Gastroesophageal sphincter (tissue), 4 donors: ENCODE measurements at regions not wholly inside any gene's neighbourhood (a gene's known extent, or its start where the extent isn't known, plus 50 kb on each side); places are given as distances from the start of the nearest gene placed in this dataset.

Experiments used
- ATAC-seq: fragments of 150-250 bp; one replicate; pipeline ENCODE4 v1.9.1; 2016; ENCODE audit warnings: mild to moderate bottlenecking, moderate library complexity
- H3K27ac ChIP-seq, 4 donors: fragments of 200-600 bp; sonication (generic) in 3 of 4; 1 replicate in 3 of 4; 2 replicates in 1 of 4; pipeline ENCODE4 v1.5.1; 2016 to 2019
- H3K27me3 ChIP-seq: fragments of 200-600 bp; sonication (generic); one replicate; pipeline ENCODE4 v1.5.1; 2019
- H3K36me3 ChIP-seq, 2 donors: fragments of 200-600 bp; sonication (generic); one replicate each; pipeline ENCODE4 v1.5.1; 2019; ENCODE audit warnings: control low read depth in 1 of 2
- H3K4me1 ChIP-seq, 3 donors: fragments of 200-600 bp; sonication (generic); 1 replicate in 2 of 3; 2 replicates in 1 of 3; pipeline ENCODE4 v1.5.1; 2016 to 2019; ENCODE audit warnings: control low read depth in 2 of 3
- H3K4me3 ChIP-seq, 2 donors: fragments of 200-600 bp; sonication (generic); one replicate each; pipeline ENCODE4 v1.5.1; 2019; ENCODE audit warnings: mild to moderate bottlenecking in 1 of 2, moderate library complexity in 1 of 2
- H3K9me3 ChIP-seq, 3 donors: fragments of 200-600 bp; sonication (generic); one replicate each; pipeline ENCODE4 v1.5.1; 2017 to 2019; ENCODE audit warnings: control low read depth in 2 of 3
- EP300 ChIP-seq: sonication (generic); formaldehyde crosslinking; IDR thresholded peaks from one replicate; pipeline ENCODE4 v1.6.1; 2017; ENCODE audit warnings: antibody characterized with exemption, mild to moderate bottlenecking
- POLR2A ChIP-seq, 2 donors: fragments of 450-650 bp; IDR thresholded peaks; one replicate each; pipeline ENCODE4 v1.6.1; 2017; ENCODE audit warnings: antibody characterized with exemption in 2 of 2, mild to moderate bottlenecking in 2 of 2, moderate library complexity in 1 of 2
- POLR2AphosphoS5 ChIP-seq: sonication (generic); formaldehyde crosslinking; IDR thresholded peaks from one replicate; pipeline ENCODE4 v1.6.1; 2017; ENCODE audit warnings: antibody characterized with exemption
- WGBS, 2 donors: methylation state at CpG; one replicate each; pipeline ENCODE4 v1.1.5; 2018; ENCODE audit warnings: low coverage in 1 of 2; 5-methylcytosine and 5-hydroxymethylcytosine counted together
- TF ChIP-seq, protein P1 (sequence below), 4 experiments: fragments of 200-600 bp in 2 of 4; fragments of 450-650 bp in 2 of 4; sonication (generic) in 1 of 4; IDR thresholded peaks; one replicate each; pipeline ENCODE4 v1.5.1; 2017 to 2019; ENCODE audit warnings: antibody characterized with exemption in 4 of 4, mild to moderate bottlenecking in 2 of 4, moderate library complexity in 2 of 4

GRCh38 chr6:138598562-138599173, 99.4 kb upstream of the NHSL1 start:
- TF ChIP-seq POLR2AphosphoS5 = no peak
- TF ChIP-seq, protein P1, sequence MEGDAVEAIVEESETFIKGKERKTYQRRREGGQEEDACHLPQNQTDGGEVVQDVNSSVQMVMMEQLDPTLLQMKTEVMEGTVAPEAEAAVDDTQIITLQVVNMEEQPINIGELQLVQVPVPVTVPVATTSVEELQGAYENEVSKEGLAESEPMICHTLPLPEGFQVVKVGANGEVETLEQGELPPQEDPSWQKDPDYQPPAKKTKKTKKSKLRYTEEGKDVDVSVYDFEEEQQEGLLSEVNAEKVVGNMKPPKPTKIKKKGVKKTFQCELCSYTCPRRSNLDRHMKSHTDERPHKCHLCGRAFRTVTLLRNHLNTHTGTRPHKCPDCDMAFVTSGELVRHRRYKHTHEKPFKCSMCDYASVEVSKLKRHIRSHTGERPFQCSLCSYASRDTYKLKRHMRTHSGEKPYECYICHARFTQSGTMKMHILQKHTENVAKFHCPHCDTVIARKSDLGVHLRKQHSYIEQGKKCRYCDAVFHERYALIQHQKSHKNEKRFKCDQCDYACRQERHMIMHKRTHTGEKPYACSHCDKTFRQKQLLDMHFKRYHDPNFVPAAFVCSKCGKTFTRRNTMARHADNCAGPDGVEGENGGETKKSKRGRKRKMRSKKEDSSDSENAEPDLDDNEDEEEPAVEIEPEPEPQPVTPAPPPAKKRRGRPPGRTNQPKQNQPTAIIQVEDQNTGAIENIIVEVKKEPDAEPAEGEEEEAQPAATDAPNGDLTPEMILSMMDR (IDR thresholded peaks at IDR 0.05) = no peak
- H3K9me3 ChIP-seq = no peaks in the 10 kb centered on the region
- ATAC-seq = no peak
- no peak overlapping the region for H3K4me3 ChIP-seq
- H3K36me3 ChIP-seq = no peaks in the 10 kb centered on the region
- H3K27me3 ChIP-seq = no peaks in the 10 kb centered on the region
- no peak overlapping the region for H3K27ac ChIP-seq
- peaks cover 0 to 21% (median 0%) of the 10 kb centered on the region in 3 donors for H3K4me1 ChIP-seq
- WGBS, 2 donors = 95 to 100% methylated on average over 3 of the region's 3 CpGs

DNA sequence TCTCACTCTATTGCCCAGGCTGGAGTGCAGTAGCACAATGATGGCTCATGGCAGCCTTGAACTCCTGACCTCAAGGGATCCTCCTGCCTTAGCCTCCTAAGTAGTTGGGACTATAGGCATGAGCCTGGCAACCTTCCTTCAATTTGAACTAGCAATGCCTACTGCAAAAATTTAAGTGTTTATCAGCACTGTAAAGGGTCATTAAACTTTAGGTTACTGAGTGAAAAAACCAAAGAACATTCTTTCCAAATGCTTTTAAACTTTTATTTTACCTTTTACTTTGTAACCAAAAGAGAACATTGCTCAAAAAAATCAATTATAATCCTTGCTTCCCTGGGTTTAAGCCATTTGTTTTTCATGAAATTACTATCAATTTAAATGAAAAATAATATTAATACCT, 101.0 kb upstream of the NHSL1 start:
- Histone ChIP-seq H3K27me3 (no peaks in the 10 kb centered on the region), H3K27ac (no peak overlapping the region), H3K4me1 (peaks cover 0 to 13% (median 0%) of the 10 kb centered on the region in 3 donors), H3K4me3 (no peak overlapping the region), H3K36me3 (no peaks in the 10 kb centered on the region), H3K9me3 (no peaks in the 10 kb centered on the region)
- TF ChIP-seq POLR2A (IDR thresholded peaks at IDR 0.05) = no peak
- TF ChIP-seq, protein P1 (IDR thresholded peaks at IDR 0.05) = no peak
- TF ChIP-seq POLR2AphosphoS5 = no peak
- no peak for TF ChIP-seq EP300
- ATAC-seq = no peak

DNA sequence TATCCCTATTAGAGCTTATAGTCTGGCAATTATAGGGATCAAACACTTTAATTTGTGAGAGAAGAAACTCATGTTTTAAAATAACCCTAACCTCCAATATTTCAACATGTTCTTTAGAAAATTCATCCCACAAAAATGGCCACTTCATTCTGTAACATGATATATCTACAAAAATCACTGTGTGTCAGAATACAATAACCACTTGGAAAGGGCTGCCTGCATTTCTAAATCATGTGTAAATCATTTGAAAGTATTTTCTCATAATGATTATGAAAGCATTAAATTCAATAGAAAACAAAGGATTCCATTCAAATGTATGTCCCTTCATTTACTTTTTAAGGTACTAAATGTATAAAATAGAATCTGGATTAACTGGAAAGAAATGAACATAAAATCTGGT, 101.4 kb upstream of the NHSL1 start:
- no peaks in the 10 kb centered on the region for H3K36me3 ChIP-seq
- no peaks in the 10 kb centered on the region for H3K27me3 ChIP-seq
- peaks cover 0 to 11% (median 0%) of the 10 kb centered on the region in 3 donors for H3K4me1 ChIP-seq
- TF ChIP-seq, protein P1 (IDR thresholded peaks at IDR 0.05) = no peak
- TF ChIP-seq EP300 (no peak), POLR2AphosphoS5 (no peak), POLR2A (IDR thresholded peaks at IDR 0.05) (no peak)
- H3K27ac ChIP-seq = no peak overlapping the region
- no peak for ATAC-seq
- no peaks in the 10 kb centered on the region for H3K9me3 ChIP-seq
- H3K4me3 ChIP-seq = no peak overlapping the region

GRCh38 chr6:138601128-138601527, 101.8 kb upstream of the NHSL1 start:
- Histone ChIP-seq H3K4me3 (no peak overlapping the region), H3K36me3 (no peaks in the 10 kb centered on the region), H3K27ac (no peak overlapping the region), H3K27me3 (no peaks in the 10 kb centered on the region), H3K9me3 (no peaks in the 10 kb centered on the region), H3K4me1 (peaks cover 0 to 7% (median 0%) of the 10 kb centered on the region in 3 donors)
- TF ChIP-seq, protein P1 (IDR thresholded peaks at IDR 0.05) = no peak
- no peak for TF ChIP-seq EP300
- TF ChIP-seq POLR2A (IDR thresholded peaks at IDR 0.05) = no peak
- no peak for TF ChIP-seq POLR2AphosphoS5
- no peak for ATAC-seq

DNA sequence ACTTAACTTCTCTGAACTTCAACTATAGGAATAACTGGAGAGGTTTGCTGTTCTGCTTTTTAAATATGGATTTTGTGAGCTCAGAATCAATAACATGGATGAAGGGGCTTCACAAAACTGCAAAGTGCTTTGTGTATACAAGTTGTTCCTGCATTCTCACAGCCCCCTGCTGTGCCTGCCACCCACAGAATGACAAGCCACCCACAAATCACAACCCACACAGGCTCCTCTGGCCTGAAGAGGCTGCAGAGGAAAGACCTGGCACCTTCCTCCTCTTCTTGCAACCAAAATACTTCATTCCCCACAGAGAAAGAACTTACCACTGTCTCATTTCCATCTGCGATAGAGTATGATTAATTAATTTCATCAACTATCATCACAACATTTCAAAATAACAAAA, 106.7 kb upstream of the NHSL1 start:
- no peaks in the 10 kb centered on the region for H3K9me3 ChIP-seq
- H3K4me1 ChIP-seq = no peaks in the 10 kb centered on the region
- no peaks in the 10 kb centered on the region for H3K27me3 ChIP-seq
- H3K4me3 ChIP-seq = no peak overlapping the region
- 85 to 86% methylated on average over 1 of the region's 1 CpG for WGBS, 2 donors
- no peaks in the 10 kb centered on the region for H3K36me3 ChIP-seq
- H3K27ac ChIP-seq = no peak overlapping the region
- TF ChIP-seq POLR2A (IDR thresholded peaks at IDR 0.05) (no peak), EP300 (no peak), POLR2AphosphoS5 (no peak)
- TF ChIP-seq, protein P1 (IDR thresholded peaks at IDR 0.05) = no peak
- ATAC-seq = no peak
